IPS-15b (cell line): ENCODE measurements at regions not wholly inside any gene's neighbourhood (a gene's known extent, or its start where the extent isn't known, plus 50 kb on each side); places are given as distances from the start of the nearest gene placed in this dataset.

Source experiments
- H3K27me3 ChIP-seq: one replicate; pipeline ENCODE4 v1.6.1; 2013; ENCODE audit warnings: low read length; ENCODE audit not compliant: control insufficient read depth, insufficient read depth
- H3K36me3 ChIP-seq: one replicate; pipeline ENCODE4 v1.6.1; 2013; ENCODE audit warnings: low read length; ENCODE audit not compliant: control insufficient read depth, insufficient read depth
- H3K4me1 ChIP-seq: one replicate; pipeline ENCODE4 v1.6.1; 2013; ENCODE audit warnings: mild to moderate bottlenecking, low read length; ENCODE audit not compliant: control insufficient read depth, insufficient read depth
- H3K4me3 ChIP-seq: one replicate; pipeline ENCODE4 v1.5.1; 2013; ENCODE audit warnings: low read depth, low read length
- H3K9ac ChIP-seq: one replicate; pipeline ENCODE4 v1.6.1; 2013; ENCODE audit warnings: low read depth, mild to moderate bottlenecking, low read length
- H3K9me3 ChIP-seq: one replicate; pipeline ENCODE4 v1.6.1; 2013; ENCODE audit warnings: mild to moderate bottlenecking, low read length; ENCODE audit not compliant: control insufficient read depth, insufficient read depth

DNA sequence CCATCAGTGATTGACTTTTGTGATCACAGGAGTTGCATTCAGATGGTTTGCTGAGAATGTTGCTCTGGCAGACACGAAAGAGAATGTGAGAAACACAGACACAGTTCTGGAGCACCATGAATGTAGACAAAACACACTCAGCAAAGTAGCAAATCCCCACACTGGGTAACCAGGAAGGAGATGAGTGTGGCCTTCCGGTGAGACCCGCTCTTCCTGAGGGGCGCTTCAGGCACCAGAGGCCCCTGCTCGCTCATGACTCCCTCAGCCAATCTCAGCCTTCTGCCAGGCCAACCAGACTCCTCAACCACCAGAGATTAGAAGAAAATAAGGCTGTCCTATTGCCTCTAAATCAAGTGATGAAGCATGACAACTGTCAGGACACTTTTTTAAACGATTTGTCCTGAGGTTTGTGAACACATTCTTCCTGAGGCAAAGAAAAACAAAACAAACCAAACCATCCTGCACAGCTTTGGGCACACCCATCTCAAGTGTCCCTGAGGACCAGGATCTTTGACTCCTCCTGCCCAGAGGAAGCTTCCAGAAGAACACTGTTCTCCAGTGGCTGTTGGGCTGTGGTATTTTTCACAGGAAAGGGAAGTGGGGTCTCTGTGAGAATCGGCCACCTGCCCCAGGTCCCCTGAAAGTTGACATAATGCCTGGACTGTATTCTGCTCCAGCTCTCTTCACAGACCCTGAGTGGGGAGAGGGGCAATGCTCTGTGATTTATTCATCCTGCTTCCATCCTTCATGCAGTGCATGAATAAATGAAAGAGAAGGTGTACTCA is 152.8 kb downstream of the BCL11A start:
- Histone ChIP-seq H3K36me3 (no peaks in the 10 kb centered on the region), H3K27me3 (no peaks in the 10 kb centered on the region), H3K4me3 (no peak overlapping the region), H3K9me3 (no peaks in the 10 kb centered on the region), H3K9ac (no peak overlapping the region), H3K4me1 (no peaks in the 10 kb centered on the region)

DNA sequence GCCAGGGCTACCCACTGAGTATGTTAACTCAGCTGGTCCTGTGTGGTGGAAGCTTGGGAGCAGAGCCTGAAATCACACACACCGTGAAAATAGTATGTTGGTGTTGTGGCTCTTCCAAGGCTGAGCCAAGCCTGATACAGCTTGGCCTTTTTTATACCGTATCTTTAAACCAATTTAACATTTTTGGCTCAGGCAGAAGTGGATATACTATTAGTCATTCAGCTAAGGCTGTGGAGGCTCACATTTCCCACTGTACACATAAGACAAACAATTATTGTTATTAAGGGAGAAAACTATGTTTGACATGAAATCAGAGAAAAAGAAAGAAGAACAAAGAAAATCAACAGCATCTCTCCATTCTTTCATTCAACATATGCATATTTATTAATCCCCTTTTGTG is 159.0 kb downstream of the BCL11A start:
- Histone ChIP-seq H3K4me1 (no peaks in the 10 kb centered on the region), H3K9me3 (no peaks in the 10 kb centered on the region), H3K9ac (no peak overlapping the region), H3K27me3 (no peaks in the 10 kb centered on the region), H3K4me3 (no peak overlapping the region), H3K36me3 (no peaks in the 10 kb centered on the region)

DNA sequence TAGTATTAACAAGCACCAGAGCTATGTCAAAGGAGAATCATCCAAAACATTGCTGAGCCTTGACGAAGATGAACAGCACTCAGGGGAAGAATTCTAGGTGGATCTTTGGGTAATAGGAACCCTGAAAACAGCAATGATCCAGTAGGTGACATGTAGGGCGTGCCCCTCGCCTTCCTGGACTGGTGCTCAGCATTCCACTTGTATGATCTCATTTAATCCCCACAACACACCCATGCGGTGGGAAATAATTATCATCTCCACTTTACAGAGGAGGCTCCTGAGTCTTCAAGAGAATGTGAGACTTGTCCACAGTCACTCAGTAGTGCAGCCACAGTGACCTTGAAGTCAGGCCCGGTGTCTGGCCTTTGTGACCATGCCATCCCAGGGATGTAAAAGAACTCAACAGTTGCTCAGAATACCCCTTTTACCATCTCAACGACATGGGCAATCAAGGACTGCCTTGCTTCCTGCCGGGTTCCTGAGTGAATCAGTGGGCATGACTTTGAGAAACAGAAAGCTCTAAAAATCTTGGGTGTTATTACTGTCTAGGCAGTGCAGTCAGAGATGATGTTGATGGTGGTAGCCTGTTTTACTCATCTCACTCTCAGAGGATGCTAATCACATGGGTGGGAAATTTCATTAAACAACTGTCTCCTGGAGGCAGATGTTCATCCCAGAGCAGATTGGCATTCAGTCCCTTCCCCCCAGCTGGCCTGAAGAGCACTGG is 161.6 kb downstream of the BCL11A start:
- Histone ChIP-seq H3K9ac (no peak overlapping the region), H3K9me3 (no peaks in the 10 kb centered on the region), H3K4me1 (no peaks in the 10 kb centered on the region), H3K36me3 (no peaks in the 10 kb centered on the region), H3K4me3 (no peak overlapping the region), H3K27me3 (no peaks in the 10 kb centered on the region)

DNA sequence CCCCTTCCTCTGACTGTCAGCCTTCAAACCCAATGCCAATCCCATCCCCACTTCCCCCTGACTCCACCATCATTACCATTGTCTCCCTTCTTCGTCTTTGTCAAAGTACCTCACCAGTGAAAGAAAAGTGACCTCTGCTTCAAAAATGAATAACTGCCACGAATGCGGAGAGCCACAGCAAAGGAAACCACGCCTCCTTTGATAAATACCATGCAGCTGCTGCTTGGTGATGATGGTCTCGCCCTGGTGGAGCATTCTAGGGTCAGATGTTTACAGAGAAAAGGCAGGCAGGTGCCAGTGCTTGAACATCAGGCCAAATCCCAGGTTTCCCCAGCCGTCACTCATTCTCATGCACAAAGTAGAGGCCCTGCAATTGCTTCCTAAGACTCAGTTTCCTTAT is 162.2 kb downstream of the BCL11A start:
- Histone ChIP-seq H3K9me3 (no peaks in the 10 kb centered on the region), H3K36me3 (no peaks in the 10 kb centered on the region), H3K4me1 (no peaks in the 10 kb centered on the region), H3K9ac (no peak overlapping the region), H3K27me3 (no peaks in the 10 kb centered on the region), H3K4me3 (no peak overlapping the region)

DNA sequence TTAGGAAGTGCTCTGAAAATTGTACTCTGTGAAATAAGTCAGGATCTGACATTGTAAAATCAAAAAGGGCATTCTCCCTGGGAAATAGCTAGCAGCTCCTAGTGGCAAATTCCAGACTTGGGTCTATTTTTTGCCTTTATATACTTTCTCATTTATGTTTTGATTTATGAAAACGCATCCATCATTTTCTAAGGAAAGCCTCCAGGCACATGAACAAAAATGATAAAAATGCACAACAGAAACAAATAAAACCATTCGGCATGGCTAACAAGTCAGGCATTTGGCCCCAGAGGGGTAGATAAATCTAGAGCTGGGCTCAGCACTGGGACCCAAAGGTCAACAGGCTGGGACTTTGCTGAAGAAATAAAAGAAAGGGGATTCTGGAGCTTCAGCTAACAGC is 167.0 kb downstream of the BCL11A start:
- no peaks in the 10 kb centered on the region for H3K9me3 ChIP-seq
- H3K36me3 ChIP-seq: no peaks in the 10 kb centered on the region
- H3K9ac ChIP-seq: no peak overlapping the region
- peaks cover 8% of the 10 kb centered on the region for H3K4me1 ChIP-seq
- no peaks in the 10 kb centered on the region for H3K27me3 ChIP-seq
- no peak overlapping the region for H3K4me3 ChIP-seq

DNA sequence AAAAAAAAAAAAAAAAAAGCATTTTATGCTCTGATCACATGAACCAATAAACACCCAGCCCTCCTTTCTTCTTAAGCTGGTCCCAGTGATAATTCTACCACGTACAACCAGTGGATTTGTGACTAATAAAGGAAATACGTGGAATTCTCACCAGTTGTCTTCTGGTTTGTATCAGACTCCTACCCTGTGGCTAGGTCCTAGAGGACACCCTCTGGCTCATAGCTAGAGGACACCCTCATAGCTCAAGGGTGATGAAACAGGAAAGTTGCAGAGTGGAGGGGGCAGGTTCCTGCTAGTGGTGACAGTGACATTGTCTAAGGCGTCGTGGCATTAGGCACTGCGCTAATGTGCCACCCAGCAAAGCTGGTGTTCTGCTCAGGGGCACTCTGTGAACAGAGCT is 167.8 kb downstream of the BCL11A start:
- no peaks in the 10 kb centered on the region for H3K9me3 ChIP-seq
- no peak overlapping the region for H3K4me3 ChIP-seq
- peaks cover 8% of the 10 kb centered on the region for H3K4me1 ChIP-seq
- H3K27me3 ChIP-seq: no peaks in the 10 kb centered on the region
- no peaks in the 10 kb centered on the region for H3K36me3 ChIP-seq
- H3K9ac ChIP-seq: no peak overlapping the region

DNA sequence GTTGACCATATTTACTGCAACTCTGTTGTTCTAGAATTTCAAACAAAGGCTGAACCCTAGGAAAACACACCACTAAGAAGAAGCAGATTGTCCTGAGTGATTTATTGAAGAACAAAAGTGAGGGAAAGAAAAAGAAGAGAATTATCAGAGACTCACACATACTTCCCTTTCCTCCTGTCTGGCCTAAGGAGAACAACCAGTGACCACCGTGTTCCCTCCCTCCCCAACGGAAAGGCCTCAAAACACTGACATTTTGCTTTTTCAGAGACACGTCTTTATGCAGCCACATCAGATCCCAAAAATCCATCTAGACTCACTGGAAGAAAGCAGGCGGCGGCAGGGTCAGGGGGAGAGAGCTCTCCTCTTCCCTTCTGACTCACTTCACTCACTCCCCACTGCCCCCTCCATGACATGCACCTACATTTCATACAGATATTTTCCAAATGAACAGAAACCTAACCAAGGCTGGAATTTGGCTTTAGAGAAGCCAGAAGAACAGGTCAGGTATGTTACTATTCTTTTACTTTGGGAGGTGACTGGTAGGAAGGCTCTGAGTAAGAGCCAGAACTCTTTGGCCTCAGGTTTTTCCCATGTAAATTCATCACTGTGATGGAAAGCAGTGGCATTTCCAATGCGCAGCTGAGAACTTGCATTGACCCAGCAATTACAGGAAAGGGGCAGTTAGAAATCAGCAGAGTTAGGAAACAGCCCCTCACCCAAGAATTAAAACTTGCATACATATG is 169.9 kb downstream of the BCL11A start:
- Histone ChIP-seq H3K9ac (no peak overlapping the region), H3K36me3 (no peaks in the 10 kb centered on the region), H3K4me3 (no peak overlapping the region), H3K9me3 (no peaks in the 10 kb centered on the region), H3K4me1 (peaks cover 8% of the 10 kb centered on the region), H3K27me3 (no peaks in the 10 kb centered on the region)

DNA sequence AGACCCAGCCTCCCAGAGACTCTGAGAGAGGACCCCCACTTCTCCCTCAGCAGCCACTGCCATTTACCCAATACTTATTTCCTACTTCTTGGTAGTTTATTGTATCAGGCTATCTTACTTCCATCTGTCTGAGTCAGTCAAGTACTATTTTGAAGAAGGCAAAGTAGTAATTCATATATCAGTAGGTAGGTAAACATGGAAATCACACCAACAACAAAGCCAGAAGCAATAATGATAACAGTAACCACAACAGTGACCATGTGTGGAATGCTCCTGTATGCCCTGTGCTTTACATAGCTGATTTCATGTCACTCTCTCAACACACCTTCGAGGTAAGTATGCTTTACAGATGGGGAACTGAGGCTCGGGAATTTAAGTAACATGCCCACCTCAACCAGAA is 173.0 kb downstream of the BCL11A start:
- no peaks in the 10 kb centered on the region for H3K36me3 ChIP-seq
- H3K4me3 ChIP-seq: no peak overlapping the region
- H3K4me1 ChIP-seq: peaks cover 15% of the 10 kb centered on the region
- H3K9ac ChIP-seq: no peak overlapping the region
- H3K27me3 ChIP-seq: no peaks in the 10 kb centered on the region
- H3K9me3 ChIP-seq: no peaks in the 10 kb centered on the region

DNA sequence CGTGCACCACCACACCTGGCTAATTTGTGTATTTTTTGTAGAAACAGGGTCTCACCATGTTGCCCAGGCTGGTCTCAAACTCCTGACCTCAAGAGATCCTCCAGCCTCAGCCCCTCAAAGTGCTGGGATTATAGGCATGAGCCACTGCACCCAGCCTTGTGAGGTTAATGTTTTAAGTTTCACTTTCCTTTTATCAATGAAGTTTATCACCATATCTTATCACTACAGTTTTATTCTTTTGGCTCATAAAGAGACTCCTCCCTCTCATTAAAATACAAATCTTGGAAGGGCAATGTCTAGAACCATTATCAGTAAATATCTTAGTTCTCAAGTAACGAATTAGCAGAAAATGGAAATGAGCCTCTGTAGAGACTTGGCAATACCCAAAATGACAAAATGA is 173.8 kb downstream of the BCL11A start:
- Histone ChIP-seq H3K4me3 (no peak overlapping the region), H3K27me3 (no peaks in the 10 kb centered on the region), H3K36me3 (no peaks in the 10 kb centered on the region), H3K9ac (no peak overlapping the region), H3K4me1 (peaks cover 16% of the 10 kb centered on the region), H3K9me3 (no peaks in the 10 kb centered on the region)

DNA sequence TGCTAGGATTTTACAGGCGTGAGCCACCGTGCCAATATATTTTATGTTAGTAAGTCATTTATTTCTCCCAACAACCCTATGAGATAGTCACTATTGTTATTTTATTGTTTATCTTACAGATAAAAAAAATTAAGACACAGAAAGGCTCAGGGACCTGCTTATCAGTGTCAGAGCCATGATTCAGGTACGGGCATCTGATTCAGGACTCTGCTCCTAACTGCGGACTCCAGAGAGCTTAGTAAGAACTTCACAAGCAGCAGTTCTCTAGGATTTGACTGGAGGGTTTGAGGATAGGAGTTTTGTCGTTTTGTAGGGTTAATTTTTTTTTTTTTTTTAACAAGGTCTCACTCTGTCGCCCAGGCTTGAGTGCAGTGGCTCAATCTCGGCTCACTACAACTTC is 174.2 kb downstream of the BCL11A start:
- H3K9ac ChIP-seq: no peak overlapping the region
- no peaks in the 10 kb centered on the region for H3K9me3 ChIP-seq
- H3K27me3 ChIP-seq: no peaks in the 10 kb centered on the region
- no peaks in the 10 kb centered on the region for H3K36me3 ChIP-seq
- no peak overlapping the region for H3K4me3 ChIP-seq
- peaks cover 16% of the 10 kb centered on the region for H3K4me1 ChIP-seq

DNA sequence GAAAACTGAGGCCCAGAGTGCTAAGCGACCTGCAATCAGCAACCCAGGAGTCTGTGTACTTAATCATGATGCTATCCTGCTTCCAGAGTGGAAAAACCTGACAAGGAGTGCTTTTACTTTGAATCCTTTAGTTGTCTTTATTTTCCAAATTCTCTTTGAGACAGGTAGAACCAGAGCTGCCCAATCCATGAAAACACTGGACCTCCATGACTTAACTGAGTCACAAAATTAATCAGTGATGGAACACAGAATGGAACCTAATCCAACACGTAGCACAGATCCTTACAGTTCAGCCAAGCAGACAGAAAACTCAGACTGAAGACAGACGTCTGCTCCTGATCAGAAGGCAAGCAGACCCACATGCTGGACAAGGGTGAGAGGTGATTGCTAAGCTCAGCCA is 175.6 kb downstream of the BCL11A start:
- Histone ChIP-seq H3K27me3 (no peaks in the 10 kb centered on the region), H3K36me3 (no peaks in the 10 kb centered on the region)

DNA sequence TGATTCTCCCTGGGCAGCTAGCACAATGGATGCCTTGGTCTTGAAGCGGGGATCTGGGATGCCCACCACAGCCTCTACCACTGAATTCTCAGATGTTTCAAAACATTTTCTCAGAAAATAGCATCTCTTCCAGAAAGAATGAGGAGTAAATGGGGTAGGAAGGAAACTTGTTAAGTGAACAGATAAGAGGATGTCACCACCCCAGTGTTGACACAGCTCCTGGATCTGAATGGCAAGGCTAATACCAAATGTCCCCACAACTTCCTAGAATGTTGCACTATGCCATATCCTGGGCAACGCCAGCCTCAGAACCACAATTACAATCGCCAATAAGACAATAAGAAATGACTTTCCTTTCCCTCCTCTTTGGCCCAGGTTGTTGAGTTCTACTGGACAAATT is 177.2 kb downstream of the BCL11A start:
- Histone ChIP-seq H3K4me1 (peaks cover 8% of the 10 kb centered on the region), H3K27me3 (no peaks in the 10 kb centered on the region), H3K4me3 (no peak overlapping the region), H3K9ac (no peak overlapping the region), H3K9me3 (no peaks in the 10 kb centered on the region), H3K36me3 (no peaks in the 10 kb centered on the region)

More for the DNA sequence above, 175.6 kb downstream of the BCL11A start:
- no peaks in the 10 kb centered on the region for H3K9me3 ChIP-seq
- no peak overlapping the region for H3K4me3 ChIP-seq
- H3K4me1 ChIP-seq: peaks cover 8% of the 10 kb centered on the region
- H3K9ac ChIP-seq: no peak overlapping the region
